Liver (tissue), 2 donors: ENCODE measurements at regions not wholly inside any gene's neighbourhood (a gene's known extent, or its start where the extent isn't known, plus 50 kb on each side); places are given as distances from the start of the nearest gene placed in this dataset.

Source experiments
- ATF3 ChIP-seq: IDR thresholded peaks from 2 replicates; pipeline ENCODE4 v1.6.1; 2016; ENCODE audit warnings: antibody characterized with exemption
- EGR1 ChIP-seq, 2 donors: IDR thresholded peaks; 2 replicates each; pipeline ENCODE4 v1.6.1; 2016 to 2018; ENCODE audit warnings: antibody characterized with exemption in 2 of 2, low read depth in 2 of 2
- FOXA1 ChIP-seq: IDR thresholded peaks from 2 replicates; pipeline ENCODE4 v1.6.1; 2016; ENCODE audit warnings: antibody characterized with exemption
- FOXA2 ChIP-seq: IDR thresholded peaks from 2 replicates; pipeline ENCODE4 v1.6.1; 2016; ENCODE audit warnings: antibody characterized with exemption
- GABPA ChIP-seq, 2 donors: IDR thresholded peaks in 1 of 2; conservative IDR thresholded peaks in 1 of 2; 2 replicates each; pipeline ENCODE4 v1.6.1; 2016; ENCODE audit warnings: antibody characterized with exemption in 2 of 2, mild to moderate bottlenecking in 1 of 2, moderate library complexity in 1 of 2
- JUND ChIP-seq, 2 donors: IDR thresholded peaks; 2 replicates each; pipeline ENCODE4 v1.6.1; 2016; ENCODE audit warnings: antibody characterized with exemption in 2 of 2
- MAX ChIP-seq: IDR thresholded peaks from 2 replicates; pipeline ENCODE4 v1.6.1; 2016; ENCODE audit warnings: antibody characterized with exemption
- REST ChIP-seq: IDR thresholded peaks from 2 replicates; pipeline ENCODE4 v1.6.1; 2016; ENCODE audit warnings: antibody characterized with exemption, mild to moderate bottlenecking
- SP1 ChIP-seq: IDR thresholded peaks from 2 replicates; pipeline ENCODE4 v1.6.1; 2018; ENCODE audit warnings: antibody characterized with exemption, mild to moderate bottlenecking
- TAF1 ChIP-seq: conservative IDR thresholded peaks from 2 replicates; pipeline ENCODE4 v1.6.1; 2016; ENCODE audit warnings: antibody characterized with exemption, mild to moderate bottlenecking
- donor health status: healthy.

GRCh38 chrX:8413279-8413678, 51.4 kb upstream of the VCX3B start (continued):
- no peak for TF ChIP-seq REST
- TF ChIP-seq JUND (IDR thresholded peaks at IDR 0.05): no peak
- no peak for TF ChIP-seq ATF3
- TF ChIP-seq MAX: no peak
- TF ChIP-seq EGR1 (IDR thresholded peaks at IDR 0.05; ENCODE audit: low read depth in 2 of 2): no peak
- TF ChIP-seq SP1: no peak
- no peak for TF ChIP-seq TAF1
- no peak for TF ChIP-seq FOXA2
- no peak for TF ChIP-seq GABPA (IDR thresholded peaks at IDR 0.05 in 1 of 2, conservative IDR thresholded peaks at IDR 0.05 in 1 of 2)
- no peak for TF ChIP-seq FOXA1
